ENCODE measurements at regions not wholly inside any gene's neighbourhood (a gene's known extent, or its start where the extent isn't known, plus 50 kb on each side); places are given as distances from the start of the nearest gene placed in this dataset.
"Not testable (repeated sequence)": the region's sequence is repeated elsewhere in the genome, so short reads cannot be mapped to it uniquely, and the experiment has no call there.

DNA sequence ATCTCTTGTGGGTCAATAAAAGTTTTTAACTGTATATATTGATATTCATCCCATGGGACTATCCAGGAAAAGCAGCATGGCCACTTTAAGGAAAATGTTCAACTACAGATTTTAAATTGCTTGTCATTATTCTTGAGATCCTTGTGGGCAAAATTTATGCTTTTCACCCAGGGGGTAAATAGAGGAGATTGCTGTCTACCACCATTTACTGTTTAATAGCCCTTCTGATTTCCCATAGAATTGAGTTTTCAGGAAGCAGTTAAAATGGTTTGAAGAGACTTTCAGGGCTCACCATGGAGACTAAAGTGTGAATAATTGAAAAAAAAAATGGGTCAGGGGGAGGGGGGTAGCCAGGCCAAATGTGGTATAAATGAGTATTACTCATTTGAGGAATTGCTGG is 901.1 kb upstream of the POT1 start:
- no peak for DNase-seq (ENCODE audit: low spot score)
- Mint-ChIP-seq H3K9me3 (ENCODE audit: unreplicated experiment) (no peaks in the 10 kb centered on the region), H3K4me3 (ENCODE audit: unreplicated experiment) (no peak overlapping the region), H3K27me3 (ENCODE audit: unreplicated experiment) (peaks cover 2% of the 10 kb centered on the region), H3K36me3 (ENCODE audit: low read depth, unreplicated experiment) (no peaks in the 10 kb centered on the region), H3K27ac (ENCODE audit: unreplicated experiment) (no peak overlapping the region), H3K4me1 (ENCODE audit: unreplicated experiment) (no peaks in the 10 kb centered on the region)
- TF ChIP-seq, protein P1, sequence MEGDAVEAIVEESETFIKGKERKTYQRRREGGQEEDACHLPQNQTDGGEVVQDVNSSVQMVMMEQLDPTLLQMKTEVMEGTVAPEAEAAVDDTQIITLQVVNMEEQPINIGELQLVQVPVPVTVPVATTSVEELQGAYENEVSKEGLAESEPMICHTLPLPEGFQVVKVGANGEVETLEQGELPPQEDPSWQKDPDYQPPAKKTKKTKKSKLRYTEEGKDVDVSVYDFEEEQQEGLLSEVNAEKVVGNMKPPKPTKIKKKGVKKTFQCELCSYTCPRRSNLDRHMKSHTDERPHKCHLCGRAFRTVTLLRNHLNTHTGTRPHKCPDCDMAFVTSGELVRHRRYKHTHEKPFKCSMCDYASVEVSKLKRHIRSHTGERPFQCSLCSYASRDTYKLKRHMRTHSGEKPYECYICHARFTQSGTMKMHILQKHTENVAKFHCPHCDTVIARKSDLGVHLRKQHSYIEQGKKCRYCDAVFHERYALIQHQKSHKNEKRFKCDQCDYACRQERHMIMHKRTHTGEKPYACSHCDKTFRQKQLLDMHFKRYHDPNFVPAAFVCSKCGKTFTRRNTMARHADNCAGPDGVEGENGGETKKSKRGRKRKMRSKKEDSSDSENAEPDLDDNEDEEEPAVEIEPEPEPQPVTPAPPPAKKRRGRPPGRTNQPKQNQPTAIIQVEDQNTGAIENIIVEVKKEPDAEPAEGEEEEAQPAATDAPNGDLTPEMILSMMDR (IDR thresholded peaks at IDR 0.05; ENCODE audit: unreplicated experiment), result no peak

DNA sequence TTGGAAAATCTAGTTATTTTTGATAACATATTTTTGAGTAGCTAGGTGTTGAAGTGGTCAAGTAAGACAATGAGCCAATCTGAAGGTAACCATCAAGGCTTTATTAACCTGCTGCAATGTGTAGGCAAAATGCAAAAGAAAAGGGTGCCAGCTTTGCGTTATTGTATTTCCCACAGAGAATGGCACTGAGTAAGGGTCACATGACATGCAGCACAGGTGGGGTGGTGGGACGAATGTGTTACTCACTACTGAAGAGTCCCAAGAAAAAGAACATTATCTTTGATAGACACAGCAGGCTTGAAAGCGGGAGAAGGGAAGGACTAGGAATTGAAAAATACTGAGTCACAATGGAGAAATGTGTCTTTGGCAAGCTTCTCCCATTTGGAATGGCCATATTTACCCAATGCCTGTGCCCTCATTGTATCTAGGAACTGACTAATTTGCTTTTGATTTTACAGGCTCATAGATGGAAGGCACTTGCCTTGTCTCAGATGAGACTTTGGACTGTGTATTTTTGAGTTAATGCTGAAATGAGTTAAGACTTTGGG is 898.6 kb upstream of the POT1 start:
- no peak overlapping the region for H3K27ac Mint-ChIP-seq (ENCODE audit: unreplicated experiment)
- peaks cover 2% of the 10 kb centered on the region for H3K27me3 Mint-ChIP-seq (ENCODE audit: unreplicated experiment)
- DNase-seq (ENCODE audit: low spot score), result no peak
- H3K4me1 Mint-ChIP-seq (ENCODE audit: unreplicated experiment), result no peaks in the 10 kb centered on the region
- H3K4me3 Mint-ChIP-seq (ENCODE audit: unreplicated experiment), result no peak overlapping the region
- H3K36me3 Mint-ChIP-seq (ENCODE audit: low read depth, unreplicated experiment), result no peaks in the 10 kb centered on the region
- TF ChIP-seq, protein P1 (IDR thresholded peaks at IDR 0.05; ENCODE audit: unreplicated experiment), result no peak
- no peaks in the 10 kb centered on the region for H3K9me3 Mint-ChIP-seq (ENCODE audit: unreplicated experiment)

DNA sequence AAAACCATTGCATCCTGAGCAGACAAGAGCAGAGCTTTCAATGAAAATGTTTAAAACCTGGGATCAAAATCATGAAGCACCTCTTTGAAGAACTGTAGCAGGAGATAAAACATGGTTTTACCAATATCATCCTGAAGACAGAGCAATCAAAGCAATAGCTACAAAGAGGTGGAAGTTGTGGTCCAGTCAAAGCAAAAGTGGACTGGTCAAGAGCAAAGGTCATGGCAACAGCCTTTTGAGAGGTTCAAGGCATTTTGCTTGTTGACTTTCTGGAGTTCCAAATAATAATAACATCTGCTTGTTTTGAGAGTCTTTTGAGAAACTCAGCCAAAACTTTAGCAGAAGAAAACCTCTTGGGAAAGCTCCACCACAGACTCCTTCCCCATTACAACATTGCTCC is 893.9 kb upstream of the POT1 start:
- Mint-ChIP-seq H3K4me3 (ENCODE audit: unreplicated experiment) (no peak overlapping the region), H3K9me3 (ENCODE audit: unreplicated experiment) (no peaks in the 10 kb centered on the region), H3K36me3 (ENCODE audit: low read depth, unreplicated experiment) (no peaks in the 10 kb centered on the region), H3K27me3 (ENCODE audit: unreplicated experiment) (no peaks in the 10 kb centered on the region), H3K27ac (ENCODE audit: unreplicated experiment) (no peak overlapping the region), H3K4me1 (ENCODE audit: unreplicated experiment) (no peaks in the 10 kb centered on the region)
- no peak for DNase-seq (ENCODE audit: low spot score)
- TF ChIP-seq, protein P1 (IDR thresholded peaks at IDR 0.05; ENCODE audit: unreplicated experiment), result no peak

DNA sequence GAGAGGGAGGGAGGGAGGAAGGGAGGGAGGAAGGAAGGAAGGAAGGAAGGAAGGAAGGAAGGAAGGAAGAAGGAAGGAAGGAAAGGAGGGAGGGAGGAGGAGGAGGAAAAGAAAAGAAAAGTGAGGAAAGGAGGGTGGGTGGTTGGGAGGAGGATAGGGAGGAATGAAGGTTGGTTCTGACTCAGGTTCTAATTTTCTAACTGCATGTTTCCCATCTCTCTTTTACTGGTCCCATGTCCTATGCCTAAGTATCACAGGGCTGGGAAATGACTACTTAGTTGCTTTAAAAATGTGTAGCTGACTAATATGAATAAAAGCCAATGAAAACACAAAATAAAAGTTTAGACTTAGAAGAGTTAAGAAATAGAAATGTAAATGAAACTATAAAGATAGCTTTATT is 890.9 kb upstream of the POT1 start:
- H3K27ac Mint-ChIP-seq (ENCODE audit: unreplicated experiment), result no peak overlapping the region
- H3K4me3 Mint-ChIP-seq (ENCODE audit: unreplicated experiment), result no peak overlapping the region
- no peaks in the 10 kb centered on the region for H3K27me3 Mint-ChIP-seq (ENCODE audit: unreplicated experiment)
- H3K4me1 Mint-ChIP-seq (ENCODE audit: unreplicated experiment), result no peaks in the 10 kb centered on the region
- no peak for DNase-seq (ENCODE audit: low spot score)
- TF ChIP-seq, protein P1 (IDR thresholded peaks at IDR 0.05; ENCODE audit: unreplicated experiment), result no peak
- no peaks in the 10 kb centered on the region for H3K9me3 Mint-ChIP-seq (ENCODE audit: unreplicated experiment)
- H3K36me3 Mint-ChIP-seq (ENCODE audit: low read depth, unreplicated experiment), result no peaks in the 10 kb centered on the region

DNA sequence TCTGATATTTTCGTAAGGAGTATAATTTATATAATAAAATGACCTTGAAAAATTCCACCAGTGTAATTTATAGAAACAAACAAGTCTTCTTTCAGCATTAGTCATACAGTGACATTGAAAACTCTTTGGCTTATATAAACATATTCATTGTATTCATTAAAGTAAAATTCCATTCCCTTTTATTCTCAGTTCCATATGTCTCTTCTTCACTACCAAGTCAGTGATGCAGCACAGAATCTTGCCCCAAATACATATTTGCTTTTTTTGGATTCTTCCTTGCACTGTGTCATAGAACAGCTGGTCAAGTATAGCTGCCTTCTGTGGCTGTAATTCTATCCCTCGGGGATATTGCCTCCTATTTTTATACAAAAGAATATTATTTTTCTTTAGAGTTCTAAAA is 884.5 kb upstream of the POT1 start:
- no peaks in the 10 kb centered on the region for H3K4me1 Mint-ChIP-seq (ENCODE audit: unreplicated experiment)
- no peaks in the 10 kb centered on the region for H3K36me3 Mint-ChIP-seq (ENCODE audit: low read depth, unreplicated experiment)
- TF ChIP-seq, protein P1 (IDR thresholded peaks at IDR 0.05; ENCODE audit: unreplicated experiment), result no peak
- H3K27ac Mint-ChIP-seq (ENCODE audit: unreplicated experiment), result no peak overlapping the region
- no peaks in the 10 kb centered on the region for H3K9me3 Mint-ChIP-seq (ENCODE audit: unreplicated experiment)
- H3K4me3 Mint-ChIP-seq (ENCODE audit: unreplicated experiment), result no peak overlapping the region
- DNase-seq (ENCODE audit: low spot score), result no peak
- no peaks in the 10 kb centered on the region for H3K27me3 Mint-ChIP-seq (ENCODE audit: unreplicated experiment)

DNA sequence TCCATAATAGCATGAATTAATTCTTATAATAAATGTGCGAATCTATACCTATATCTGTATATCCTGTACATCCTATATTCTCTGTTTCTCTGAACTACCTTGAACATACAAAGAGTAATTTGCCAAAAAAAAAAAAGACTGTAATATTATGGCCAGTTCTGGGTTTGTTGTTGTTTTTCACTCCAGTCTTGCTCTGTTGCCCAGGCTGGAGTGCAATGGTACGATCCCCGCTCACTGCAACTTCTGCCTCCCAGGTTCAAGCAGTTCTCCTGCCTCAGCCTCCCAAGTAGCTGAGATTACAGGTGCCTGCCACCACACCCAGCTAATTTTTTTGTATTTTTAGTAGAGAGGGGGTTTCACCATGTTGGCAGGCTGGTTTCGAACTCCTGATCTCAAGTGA is 876.9 kb upstream of the POT1 start:
- not testable (repeated sequence) for H3K4me1 Mint-ChIP-seq (ENCODE audit: unreplicated experiment); H3K4me3 Mint-ChIP-seq (ENCODE audit: unreplicated experiment); H3K9me3 Mint-ChIP-seq (ENCODE audit: unreplicated experiment); DNase-seq (ENCODE audit: low spot score); H3K27ac Mint-ChIP-seq (ENCODE audit: unreplicated experiment); H3K27me3 Mint-ChIP-seq (ENCODE audit: unreplicated experiment); H3K36me3 Mint-ChIP-seq (ENCODE audit: low read depth, unreplicated experiment)
